ENCODE measurements at regions not wholly inside any gene's neighbourhood (a gene's known extent, or its start where the extent isn't known, plus 50 kb on each side); places are given as distances from the start of the nearest gene placed in this dataset.

DNA sequence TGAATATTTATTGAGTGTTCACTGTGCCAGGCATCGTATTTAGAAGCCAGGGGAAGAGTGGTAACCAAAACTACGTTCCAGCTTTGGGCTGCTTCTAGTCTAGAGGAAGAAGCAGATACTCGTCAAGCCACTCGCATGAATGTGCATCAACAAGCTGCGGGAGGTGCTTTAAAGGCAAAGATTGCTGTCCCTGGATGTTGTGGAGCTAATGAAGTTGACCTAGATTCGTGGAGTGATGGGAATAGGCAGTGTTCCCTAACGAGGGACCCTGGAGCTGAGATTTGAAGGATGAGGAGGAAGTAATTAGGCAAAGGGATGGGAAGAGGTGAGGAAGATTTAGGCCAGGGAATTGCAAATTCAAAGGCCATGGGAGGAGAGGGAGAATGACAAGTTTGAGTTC is 118.9 kb downstream of the TMEM170B start:
- ATAC-seq = no peak
- no peaks in the 10 kb centered on the region for H3K36me3 Mint-ChIP-seq
- H3K4me1 Mint-ChIP-seq = no peaks in the 10 kb centered on the region
- no peak for DNase-seq (ENCODE audit: low spot score in 2 of 2)
- H3K9me3 Mint-ChIP-seq = no peaks in the 10 kb centered on the region
- no peak overlapping the region for H3K27ac Mint-ChIP-seq
- H3K4me3 Mint-ChIP-seq = no peak overlapping the region

DNA sequence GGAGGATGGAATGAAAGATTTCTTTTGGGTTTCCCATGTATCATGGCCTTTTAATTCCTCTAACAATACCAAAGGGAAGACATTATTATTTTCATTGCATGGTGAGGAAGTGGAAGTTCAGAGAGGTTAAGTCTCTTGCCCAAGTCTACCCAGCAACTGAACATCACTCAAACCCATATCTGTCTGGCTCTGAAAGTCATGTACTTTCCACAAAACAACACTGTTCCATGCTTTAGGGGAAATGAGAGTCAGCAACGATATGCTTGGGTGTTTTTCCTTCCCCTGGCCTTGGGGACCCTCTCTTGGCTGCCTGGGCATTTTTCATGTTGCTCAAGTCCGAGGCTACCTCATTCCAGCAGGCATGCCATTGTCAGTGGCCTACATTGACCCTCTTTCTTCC is 118.8 kb downstream of the ADTRP start:
- Mint-ChIP-seq H3K36me3 (no peaks in the 10 kb centered on the region), H3K4me3 (no peak overlapping the region), H3K4me1 (no peaks in the 10 kb centered on the region), H3K9me3 (no peaks in the 10 kb centered on the region), H3K27ac (no peak overlapping the region)
- ATAC-seq (no peak), DNase-seq (ENCODE audit: low spot score in 2 of 2) (no peak)

DNA sequence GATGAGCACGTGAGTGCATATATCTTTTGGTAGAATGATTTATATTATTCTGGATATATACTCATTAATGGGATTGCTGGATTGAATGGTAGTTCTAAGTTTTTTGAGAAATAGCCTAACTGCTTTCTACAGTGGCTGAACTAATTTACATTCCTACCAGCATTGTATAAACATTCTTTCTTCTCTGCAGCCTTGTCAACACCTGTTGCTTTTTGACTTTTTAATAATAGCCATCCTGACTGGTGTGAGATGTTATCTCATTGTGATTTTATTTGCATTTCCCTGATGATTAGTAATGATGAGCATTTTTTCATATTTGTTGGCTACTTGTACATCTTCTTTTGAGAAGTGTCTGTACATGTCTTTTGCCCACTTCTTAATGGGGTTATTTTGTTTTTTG is 116.3 kb downstream of the ADTRP start:
- Mint-ChIP-seq H3K9me3 (no peaks in the 10 kb centered on the region), H3K27ac (no peak overlapping the region), H3K4me3 (no peak overlapping the region), H3K36me3 (no peaks in the 10 kb centered on the region), H3K4me1 (peaks cover 10% of the 10 kb centered on the region)
- no peak for DNase-seq (ENCODE audit: low spot score in 2 of 2)
- no peak for ATAC-seq

DNA sequence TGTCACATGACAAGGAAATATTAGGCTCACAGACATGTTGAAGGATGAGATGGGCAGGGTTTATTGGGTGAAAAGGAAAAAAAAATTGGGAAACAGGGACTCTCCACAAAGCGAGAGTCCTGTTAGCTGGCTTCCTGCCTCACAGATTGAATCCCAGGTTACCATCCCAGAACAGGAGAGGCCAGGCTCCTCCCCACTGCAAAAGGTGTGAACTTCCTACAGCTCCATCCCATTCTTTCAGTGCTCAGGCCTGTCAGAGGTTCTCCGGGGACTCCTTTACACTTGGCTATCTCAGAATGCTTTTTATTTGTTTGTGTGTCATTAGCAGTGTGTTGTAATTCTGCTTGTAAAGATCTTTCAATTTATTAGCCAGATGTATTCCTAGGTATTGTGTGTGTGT is 115.1 kb downstream of the ADTRP start:
- Mint-ChIP-seq H3K36me3 (no peaks in the 10 kb centered on the region), H3K27ac (no peak overlapping the region), H3K9me3 (no peaks in the 10 kb centered on the region), H3K4me3 (no peak overlapping the region), H3K4me1 (peaks cover 10% of the 10 kb centered on the region)
- no peak for ATAC-seq
- no peak for DNase-seq (ENCODE audit: low spot score in 2 of 2)

Data from stimulated activated effector memory CD8-positive, alpha-beta T cell treated with anti-CD3 and anti-CD28 coated beads, Interleukin-12 subunit alpha, Interleukin-12 subunit beta, amount 100 ng/mL, for 72 hours (primary cell).